IPS DF 6.9 (cell line): ENCODE measurements at regions not wholly inside any gene's neighbourhood (a gene's known extent, or its start where the extent isn't known, plus 50 kb on each side); places are given as distances from the start of the nearest gene placed in this dataset.

Experiments used
- DNase-seq: peaks from one replicate; pipeline ENCODE4 v3.0.0-alpha.2; 2013; ENCODE audit warnings: low read depth, low spot score
- H3K27ac ChIP-seq: one replicate; pipeline ENCODE4 v1.5.1; 2013; ENCODE audit warnings: low read length, control low read depth
- H3K27me3 ChIP-seq: 2 replicates; pipeline ENCODE4 v1.6.1; 2013; ENCODE audit warnings: mild to moderate bottlenecking, low read length; ENCODE audit not compliant: control insufficient read depth, insufficient read depth
- H3K36me3 ChIP-seq: 2 replicates; pipeline ENCODE4 v1.6.1; 2013; ENCODE audit warnings: low read length; ENCODE audit not compliant: control insufficient read depth, insufficient read depth
- H3K4me1 ChIP-seq: 2 replicates; pipeline ENCODE4 v1.6.1; 2013; ENCODE audit warnings: low read length; ENCODE audit not compliant: control insufficient read depth, insufficient read depth
- H3K4me3 ChIP-seq: 2 replicates; pipeline ENCODE4 v1.5.1; 2013; ENCODE audit warnings: mild to moderate bottlenecking, low read length
- H3K9me3 ChIP-seq: 2 replicates; pipeline ENCODE4 v1.6.1; 2013; ENCODE audit warnings: low read length, inconsistent platforms; ENCODE audit not compliant: control insufficient read depth, insufficient read depth
- WGBS: extraction: QIAGEN DNeasy Blood & Tissue Kit; methylation state at CpG from one replicate; pipeline ENCODE4 v1.1.7; 2013; ENCODE audit warnings: mixed read lengths, missing lambda C conversion rate; ENCODE audit not compliant: insufficient read length, insufficient coverage; 5-methylcytosine and 5-hydroxymethylcytosine counted together

GRCh38 chr11:130582981-130583380 is 134.5 kb downstream of the ADAMTS15 start:
- Histone ChIP-seq H3K36me3 (no peaks in the 10 kb centered on the region), H3K27ac (no peak overlapping the region), H3K4me3 (no peak overlapping the region), H3K9me3 (no peaks in the 10 kb centered on the region), H3K4me1 (no peaks in the 10 kb centered on the region), H3K27me3 (no peaks in the 10 kb centered on the region)
- no peak for DNase-seq
- no CpG with 5 or more reads among the region's 2 CpGs for WGBS

- no peak for DNase-seq
- H3K9me3 ChIP-seq: no peaks in the 10 kb centered on the region
- H3K4me1 ChIP-seq: no peaks in the 10 kb centered on the region
- no peaks in the 10 kb centered on the region for H3K36me3 ChIP-seq
- H3K4me3 ChIP-seq: no peak overlapping the region
- H3K27me3 ChIP-seq: no peaks in the 10 kb centered on the region
- H3K27ac ChIP-seq: no peak overlapping the region
- WGBS: no CpG with 5 or more reads among the region's 4 CpGs
Observed at GRCh38 chr11:130583801-130584211, 135.4 kb downstream of the ADAMTS15 start.

- H3K4me1 ChIP-seq: no peaks in the 10 kb centered on the region
- DNase-seq: no peak
- no peaks in the 10 kb centered on the region for H3K36me3 ChIP-seq
- no peak overlapping the region for H3K27ac ChIP-seq
- WGBS: no CpG with 5 or more reads among the region's 5 CpGs
- H3K4me3 ChIP-seq: no peak overlapping the region
- no peaks in the 10 kb centered on the region for H3K27me3 ChIP-seq
- H3K9me3 ChIP-seq: no peaks in the 10 kb centered on the region
Observed at GRCh38 chr11:130585545-130585944, 137.1 kb downstream of the ADAMTS15 start.

- H3K4me3 ChIP-seq: no peak overlapping the region
- H3K4me1 ChIP-seq: no peaks in the 10 kb centered on the region
- H3K27ac ChIP-seq: no peak overlapping the region
- no peaks in the 10 kb centered on the region for H3K9me3 ChIP-seq
- WGBS: no CpG with 5 or more reads among the region's 4 CpGs
- no peak for DNase-seq
- no peaks in the 10 kb centered on the region for H3K36me3 ChIP-seq
- no peaks in the 10 kb centered on the region for H3K27me3 ChIP-seq
Observed at GRCh38 chr11:130587658-130588057, 139.2 kb downstream of the ADAMTS15 start.

GRCh38 chr11:130588471-130588870 is 140.0 kb downstream of the ADAMTS15 start:
- Histone ChIP-seq H3K27ac (no peak overlapping the region), H3K27me3 (no peaks in the 10 kb centered on the region), H3K36me3 (no peaks in the 10 kb centered on the region), H3K4me1 (no peaks in the 10 kb centered on the region), H3K9me3 (no peaks in the 10 kb centered on the region), H3K4me3 (no peak overlapping the region)
- DNase-seq: no peak
- no CpG with 5 or more reads among the region's 2 CpGs for WGBS

GRCh38 chr11:130592056-130592455 is 143.6 kb downstream of the ADAMTS15 start:
- Histone ChIP-seq H3K27ac (no peak overlapping the region), H3K9me3 (no peaks in the 10 kb centered on the region), H3K4me1 (no peaks in the 10 kb centered on the region), H3K27me3 (no peaks in the 10 kb centered on the region), H3K4me3 (no peak overlapping the region), H3K36me3 (no peaks in the 10 kb centered on the region)
- no peak for DNase-seq
- no CpG with 5 or more reads among the region's 2 CpGs for WGBS

- Histone ChIP-seq H3K4me3 (no peak overlapping the region), H3K4me1 (no peaks in the 10 kb centered on the region), H3K27ac (no peak overlapping the region), H3K9me3 (no peaks in the 10 kb centered on the region), H3K27me3 (no peaks in the 10 kb centered on the region), H3K36me3 (no peaks in the 10 kb centered on the region)
- no CpG with 5 or more reads among the region's 2 CpGs for WGBS
- DNase-seq: no peak
Observed at GRCh38 chr11:130593064-130593463, 144.6 kb downstream of the ADAMTS15 start.

- no peaks in the 10 kb centered on the region for H3K9me3 ChIP-seq
- no peaks in the 10 kb centered on the region for H3K27me3 ChIP-seq
- H3K4me3 ChIP-seq: no peak overlapping the region
- no peaks in the 10 kb centered on the region for H3K36me3 ChIP-seq
- H3K27ac ChIP-seq: no peak overlapping the region
- no peaks in the 10 kb centered on the region for H3K4me1 ChIP-seq
- DNase-seq: no peak
- WGBS: no CpG with 5 or more reads among the region's 25 CpGs
Observed at GRCh38 chr11:130598433-130598832, 150.0 kb downstream of the ADAMTS15 start.

- no peaks in the 10 kb centered on the region for H3K9me3 ChIP-seq
- no peaks in the 10 kb centered on the region for H3K36me3 ChIP-seq
- no peaks in the 10 kb centered on the region for H3K27me3 ChIP-seq
- H3K4me1 ChIP-seq: no peaks in the 10 kb centered on the region
- WGBS: no CpG with 5 or more reads among the region's 4 CpGs
- no peak overlapping the region for H3K27ac ChIP-seq
- DNase-seq: no peak
- no peak overlapping the region for H3K4me3 ChIP-seq
Observed at GRCh38 chr11:130599073-130599654, 150.7 kb downstream of the ADAMTS15 start.

- no peaks in the 10 kb centered on the region for H3K4me1 ChIP-seq
- no CpG with 5 or more reads among the region's 4 CpGs for WGBS
- H3K9me3 ChIP-seq: no peaks in the 10 kb centered on the region
- no peak overlapping the region for H3K27ac ChIP-seq
- no peak overlapping the region for H3K4me3 ChIP-seq
- no peak for DNase-seq
- no peaks in the 10 kb centered on the region for H3K27me3 ChIP-seq
- H3K36me3 ChIP-seq: no peaks in the 10 kb centered on the region
Observed at GRCh38 chr11:130600139-130600538, 151.7 kb downstream of the ADAMTS15 start.

- H3K9me3 ChIP-seq: no peaks in the 10 kb centered on the region
- no peak for DNase-seq
- WGBS: no CpG with 5 or more reads among the region's 5 CpGs
- no peak overlapping the region for H3K4me3 ChIP-seq
- H3K27ac ChIP-seq: no peak overlapping the region
- H3K4me1 ChIP-seq: no peaks in the 10 kb centered on the region
- no peaks in the 10 kb centered on the region for H3K27me3 ChIP-seq
- H3K36me3 ChIP-seq: no peaks in the 10 kb centered on the region
Observed at GRCh38 chr11:130600616-130601015, 152.2 kb downstream of the ADAMTS15 start.
